NCI-H2171 (cell line): ENCODE measurements at regions not wholly inside any gene's neighbourhood (a gene's known extent, or its start where the extent isn't known, plus 50 kb on each side); places are given as distances from the start of the nearest gene placed in this dataset.

Experiments used
- DNase-seq: peaks from one replicate; lab custom pipeline; 2025; lab: John Stamatoyannopoulos, UW

DNA sequence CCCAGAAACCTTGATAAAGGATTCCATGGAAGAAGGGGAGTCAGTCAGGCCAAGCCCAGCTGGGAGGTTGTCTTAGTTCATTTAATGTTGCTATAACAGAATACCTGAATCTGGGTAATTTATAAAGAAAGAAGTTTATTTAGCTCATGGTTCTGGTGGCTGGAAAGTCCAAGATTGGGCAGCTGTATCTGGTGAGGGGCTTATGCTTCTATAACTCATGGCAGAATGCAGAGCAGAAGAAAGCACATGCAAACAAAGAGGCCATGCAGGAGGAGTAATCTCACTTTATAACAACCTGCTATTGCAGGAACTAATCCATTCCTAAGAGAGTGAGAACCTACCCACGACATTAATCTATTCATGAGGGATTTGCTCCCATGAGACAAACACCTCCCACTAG, 54.2 kb upstream of the ANKRD1 start:
- no peak for DNase-seq

GRCh38 chr10:90977162-90977854, 56.4 kb upstream of the ANKRD1 start:
- no peak for DNase-seq

- DNase-seq = no peak
Observed at GRCh38 chr10:90977855-90978486, 57.1 kb upstream of the ANKRD1 start.

DNA sequence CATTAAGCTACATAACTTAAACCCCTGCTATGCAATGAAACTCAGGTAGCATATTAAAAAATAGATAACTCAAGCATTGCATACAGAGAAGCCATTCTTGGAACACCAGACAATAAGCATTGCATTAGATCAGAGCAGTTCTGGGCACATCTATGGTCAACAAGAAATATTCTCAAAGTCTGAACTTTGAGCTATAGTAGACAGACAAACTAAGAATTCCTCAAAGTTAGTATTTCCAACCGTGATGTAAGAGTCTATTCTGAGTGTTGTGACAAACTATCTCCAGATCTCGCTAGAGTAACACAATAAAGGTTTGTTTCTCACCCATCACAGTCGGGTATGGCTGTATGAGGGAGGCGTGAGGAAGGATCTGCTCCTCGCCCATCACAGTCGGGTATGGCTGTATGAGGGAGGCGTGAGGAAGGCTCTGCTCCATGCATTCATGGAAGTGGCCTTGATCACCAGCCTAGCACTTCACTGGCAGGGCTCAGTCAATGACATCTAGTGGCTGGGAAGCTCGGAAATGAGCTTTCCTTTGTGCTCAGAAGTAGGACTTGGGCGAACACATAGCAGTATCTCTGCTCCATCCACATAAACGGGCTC, 61.6 kb upstream of the ANKRD1 start:
- no peak for DNase-seq

DNA sequence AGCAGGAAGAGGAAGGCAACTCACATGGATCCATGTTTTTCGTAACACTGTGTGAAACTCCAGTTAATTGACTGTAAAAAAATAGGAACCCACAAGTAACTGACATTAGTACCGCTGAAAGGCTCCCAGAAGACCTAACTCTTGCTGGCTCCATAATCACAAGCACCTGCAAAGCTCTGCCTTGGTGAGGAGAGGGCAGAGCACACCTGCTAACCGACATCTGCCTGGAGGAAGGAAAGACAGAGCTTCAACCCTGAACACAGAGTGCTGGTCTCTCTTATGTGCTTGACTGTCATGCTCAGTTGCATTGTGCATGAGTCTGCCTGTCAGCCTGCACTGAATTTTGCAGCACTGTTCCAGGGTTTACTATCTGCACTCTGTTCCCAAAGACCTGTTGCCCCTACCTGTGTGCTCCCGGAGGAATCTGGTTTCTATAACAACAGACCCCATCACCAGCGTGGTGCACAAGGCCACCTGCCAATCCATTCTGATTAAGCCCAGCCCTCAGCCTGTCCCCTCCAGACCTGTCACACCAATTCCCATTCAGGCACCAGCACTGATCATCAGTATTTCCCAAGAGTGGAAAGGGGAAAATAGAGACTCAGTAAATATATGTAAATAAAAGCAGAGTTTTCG, 63.1 kb upstream of the ANKRD1 start:
- DNase-seq = no peak

DNA sequence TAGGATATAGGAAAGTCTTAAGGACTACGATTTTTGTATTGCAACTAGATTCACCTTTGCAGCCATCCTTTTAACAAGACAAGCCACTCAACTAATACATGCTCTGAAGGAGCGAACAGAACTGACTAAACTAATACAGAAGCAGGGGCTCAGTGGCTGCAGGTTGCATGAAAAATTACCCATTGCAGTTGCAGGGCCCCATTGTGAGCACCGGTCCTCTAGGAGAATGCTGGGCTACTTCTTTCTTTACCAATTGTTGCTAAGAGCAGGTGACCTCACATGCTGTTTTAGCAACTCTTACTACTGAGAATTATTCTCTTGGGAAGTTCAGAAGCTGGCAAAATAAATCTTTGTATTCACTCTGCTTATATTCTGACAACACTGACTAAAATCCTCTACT, 64.0 kb upstream of the ANKRD1 start:
- no peak for DNase-seq

- DNase-seq = no peak
Observed at GRCh38 chr10:90985321-90985933, 64.5 kb upstream of the ANKRD1 start.

- no peak for DNase-seq
Observed at GRCh38 chr10:90986136-90986760, 65.4 kb upstream of the ANKRD1 start.

GRCh38 chr10:90986870-90987269, 66.0 kb upstream of the ANKRD1 start:
- no peak for DNase-seq

DNA sequence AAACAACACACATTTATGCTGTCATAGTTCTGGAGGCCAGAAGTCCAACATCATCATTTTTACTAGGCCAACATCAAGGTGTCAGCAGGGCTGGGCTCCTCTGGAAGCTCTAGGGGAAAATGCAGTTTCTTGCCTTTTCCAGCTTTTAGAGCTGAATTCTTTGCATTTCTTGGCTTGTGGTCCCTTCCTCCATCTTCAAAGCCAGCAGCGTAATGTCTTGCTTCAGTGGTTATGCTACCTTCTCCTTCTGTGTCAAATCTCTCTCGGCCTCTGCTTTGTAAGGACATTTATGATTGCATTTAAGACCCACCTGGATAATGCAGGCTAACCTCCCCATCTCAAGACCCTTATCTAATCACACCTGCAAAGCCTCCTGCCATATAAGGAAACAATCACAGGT, 66.5 kb upstream of the ANKRD1 start:
- no peak for DNase-seq

DNA sequence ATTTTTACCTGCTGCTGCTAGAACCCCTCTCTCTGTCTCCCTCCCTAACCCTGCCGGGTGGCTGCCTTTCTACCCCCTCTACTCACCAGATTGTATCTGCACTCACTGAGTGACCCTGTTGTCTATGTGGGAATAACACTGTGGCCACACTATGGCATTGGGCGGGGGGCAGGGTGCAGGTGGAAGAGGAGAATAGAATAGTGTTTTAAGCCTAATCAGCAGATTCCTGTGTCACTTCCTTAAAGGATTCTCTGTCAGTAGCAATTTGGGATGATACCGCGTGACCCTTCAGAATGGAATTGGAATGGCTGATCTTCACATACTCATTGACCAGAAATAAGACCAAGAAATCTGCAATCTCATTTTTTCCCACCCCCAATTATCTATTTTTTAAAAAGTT, 67.1 kb upstream of the ANKRD1 start:
- DNase-seq = no peak

- no peak for DNase-seq
Observed at GRCh38 chr10:90988802-90989201, 67.9 kb upstream of the ANKRD1 start.

- DNase-seq = no peak
Observed at GRCh38 chr10:90989378-90989777, 68.5 kb upstream of the ANKRD1 start.

GRCh38 chr10:90992462-90992861, 71.6 kb upstream of the ANKRD1 start:
- no peak for DNase-seq

- no peak for DNase-seq
Observed at GRCh38 chr10:90993340-90993739, 72.5 kb upstream of the ANKRD1 start.

DNA sequence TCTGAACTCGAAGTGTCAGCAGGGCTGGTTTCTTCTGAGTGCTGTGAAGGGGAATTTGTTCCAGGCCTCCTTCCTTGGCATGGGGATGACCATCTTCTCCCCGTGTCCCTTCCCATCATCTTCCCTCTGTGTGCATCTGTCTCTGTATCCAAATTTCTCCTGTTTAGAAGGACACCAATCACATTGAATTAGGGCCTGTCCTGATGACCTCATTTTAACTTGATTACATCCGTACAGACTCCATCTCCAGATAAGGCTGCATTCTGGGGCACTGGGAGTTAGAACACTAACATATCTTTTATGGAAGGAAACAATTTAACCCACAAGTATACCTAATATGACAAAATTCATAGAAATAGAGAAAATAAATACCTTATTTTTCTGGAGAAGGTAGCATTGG, 76.8 kb upstream of the ANKRD1 start:
- no peak for DNase-seq

- no peak for DNase-seq
Observed at GRCh38 chr10:90998733-90999511, 78.0 kb upstream of the ANKRD1 start.

- DNase-seq = no peak
Observed at GRCh38 chr10:90999512-91000172, 78.8 kb upstream of the ANKRD1 start.

DNA sequence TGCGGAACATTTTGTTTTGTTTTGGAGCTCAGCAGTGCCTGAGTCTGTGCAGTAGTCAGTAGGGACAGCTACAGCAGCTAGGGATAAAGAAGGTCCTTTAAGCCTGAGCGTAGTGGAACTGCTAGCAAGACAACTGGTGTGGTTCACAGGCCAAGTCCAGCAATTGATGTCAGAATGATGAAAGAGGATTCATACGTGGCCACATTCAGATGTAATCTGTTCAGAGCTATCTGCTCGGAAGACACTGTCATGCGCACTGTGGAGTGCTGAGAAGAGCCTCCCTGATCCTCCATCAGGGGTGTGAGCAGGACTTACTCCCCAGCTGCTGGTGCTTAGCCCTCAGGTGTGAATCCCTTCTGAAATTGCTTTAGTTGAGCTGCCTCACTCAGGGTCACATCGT, 79.6 kb upstream of the ANKRD1 start:
- DNase-seq = no peak

DNA sequence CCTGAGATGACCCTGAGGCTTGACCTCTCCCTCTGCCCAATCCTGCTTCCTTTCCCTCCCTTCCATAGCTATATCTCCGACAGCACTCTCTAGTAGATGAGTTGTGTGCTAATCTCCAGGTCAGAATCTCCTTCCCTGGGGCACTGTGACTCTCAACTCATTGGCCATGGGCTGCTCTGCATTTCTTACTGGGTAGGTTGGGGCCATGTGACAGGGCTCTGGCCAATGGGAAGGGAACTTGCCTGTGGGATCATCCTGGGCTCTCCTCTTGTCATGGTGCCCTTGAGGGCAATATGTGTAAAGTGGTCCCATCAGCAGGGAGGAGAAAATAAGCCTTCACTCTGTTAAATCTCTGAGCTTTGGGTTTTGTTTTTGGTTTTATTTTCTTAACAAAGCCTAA, 80.1 kb upstream of the ANKRD1 start:
- DNase-seq = no peak

GRCh38 chr10:91002656-91003055, 81.8 kb upstream of the ANKRD1 start:
- no peak for DNase-seq
